ENCODE measurements at regions not wholly inside any gene's neighbourhood (a gene's known extent, or its start where the extent isn't known, plus 50 kb on each side); places are given as distances from the start of the nearest gene placed in this dataset.

DNA sequence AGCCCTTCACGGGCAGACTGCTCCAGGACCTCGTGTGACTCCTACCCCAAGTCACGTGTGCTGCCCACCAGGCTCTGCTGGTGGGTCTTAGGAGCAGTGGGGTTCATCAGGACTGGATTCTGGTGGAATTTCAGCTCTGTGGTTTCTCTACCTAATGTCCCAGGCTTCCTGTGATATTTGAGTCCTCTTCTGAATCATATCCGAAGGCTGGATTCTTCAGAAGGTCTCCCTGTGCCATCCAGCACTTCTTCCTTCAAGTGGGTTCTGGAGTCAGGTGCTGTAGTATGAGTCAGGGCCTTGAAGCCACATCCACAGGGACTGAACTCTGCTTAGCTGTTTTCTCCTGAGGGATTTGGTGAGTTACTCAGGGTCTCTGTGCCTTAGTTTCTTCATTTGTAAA lies 850.2 kb upstream of the CELF4 start:
- no peaks in the 10 kb centered on the region for H3K36me3 ChIP-seq (ENCODE audit: insufficient read depth, low read length)
- H3K4me1 ChIP-seq (ENCODE audit: insufficient read depth, low read length): no peaks in the 10 kb centered on the region
- H3K9ac ChIP-seq (ENCODE audit: low read length): no peak overlapping the region
- DNase-seq (ENCODE audit: low read depth) (no peak), FAIRE-seq (no peak)
- H3K4me3 Mint-ChIP-seq (ENCODE audit: unreplicated experiment): no peak overlapping the region
- TF ChIP-seq, protein P1, sequence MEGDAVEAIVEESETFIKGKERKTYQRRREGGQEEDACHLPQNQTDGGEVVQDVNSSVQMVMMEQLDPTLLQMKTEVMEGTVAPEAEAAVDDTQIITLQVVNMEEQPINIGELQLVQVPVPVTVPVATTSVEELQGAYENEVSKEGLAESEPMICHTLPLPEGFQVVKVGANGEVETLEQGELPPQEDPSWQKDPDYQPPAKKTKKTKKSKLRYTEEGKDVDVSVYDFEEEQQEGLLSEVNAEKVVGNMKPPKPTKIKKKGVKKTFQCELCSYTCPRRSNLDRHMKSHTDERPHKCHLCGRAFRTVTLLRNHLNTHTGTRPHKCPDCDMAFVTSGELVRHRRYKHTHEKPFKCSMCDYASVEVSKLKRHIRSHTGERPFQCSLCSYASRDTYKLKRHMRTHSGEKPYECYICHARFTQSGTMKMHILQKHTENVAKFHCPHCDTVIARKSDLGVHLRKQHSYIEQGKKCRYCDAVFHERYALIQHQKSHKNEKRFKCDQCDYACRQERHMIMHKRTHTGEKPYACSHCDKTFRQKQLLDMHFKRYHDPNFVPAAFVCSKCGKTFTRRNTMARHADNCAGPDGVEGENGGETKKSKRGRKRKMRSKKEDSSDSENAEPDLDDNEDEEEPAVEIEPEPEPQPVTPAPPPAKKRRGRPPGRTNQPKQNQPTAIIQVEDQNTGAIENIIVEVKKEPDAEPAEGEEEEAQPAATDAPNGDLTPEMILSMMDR (IDR thresholded peaks at IDR 0.05; ENCODE audit: insufficient read depth, low read depth, low read length): no peak
- no peak for TF ChIP-seq EZH2 (IDR thresholded peaks at IDR 0.05; ENCODE audit: insufficient read depth, low read length)
- H3K27me3 ChIP-seq (ENCODE audit: insufficient read depth, low read length): no peaks in the 10 kb centered on the region
- no peaks in the 10 kb centered on the region for H3K36me3 Mint-ChIP-seq (ENCODE audit: low read depth, unreplicated experiment)
- H3K27ac Mint-ChIP-seq (ENCODE audit: unreplicated experiment): no peak overlapping the region
- no peaks in the 10 kb centered on the region for H3K27me3 Mint-ChIP-seq (ENCODE audit: low read depth, unreplicated experiment)
- H3K27ac ChIP-seq (ENCODE audit: low read depth, low read length): no peak overlapping the region
- no peaks in the 10 kb centered on the region for H4K20me1 ChIP-seq (ENCODE audit: insufficient read depth, low read length)
- no peak overlapping the region for H3K4me2 ChIP-seq (ENCODE audit: low read length)
- H3K4me3 ChIP-seq (ENCODE audit: insufficient read depth, low read depth, low read length): no peak overlapping the region
- H3K4me1 Mint-ChIP-seq (ENCODE audit: low read depth, unreplicated experiment): no peaks in the 10 kb centered on the region
- H3K9me3 ChIP-seq (ENCODE audit: insufficient read depth, low read depth, low read length): no peaks in the 10 kb centered on the region
- H3K9me3 Mint-ChIP-seq (ENCODE audit: unreplicated experiment): no peaks in the 10 kb centered on the region
- H2AFZ ChIP-seq (ENCODE audit: low read depth, low read length): no peak overlapping the region
- H3K79me2 ChIP-seq (ENCODE audit: insufficient read depth, low read length): no peaks in the 10 kb centered on the region

DNA sequence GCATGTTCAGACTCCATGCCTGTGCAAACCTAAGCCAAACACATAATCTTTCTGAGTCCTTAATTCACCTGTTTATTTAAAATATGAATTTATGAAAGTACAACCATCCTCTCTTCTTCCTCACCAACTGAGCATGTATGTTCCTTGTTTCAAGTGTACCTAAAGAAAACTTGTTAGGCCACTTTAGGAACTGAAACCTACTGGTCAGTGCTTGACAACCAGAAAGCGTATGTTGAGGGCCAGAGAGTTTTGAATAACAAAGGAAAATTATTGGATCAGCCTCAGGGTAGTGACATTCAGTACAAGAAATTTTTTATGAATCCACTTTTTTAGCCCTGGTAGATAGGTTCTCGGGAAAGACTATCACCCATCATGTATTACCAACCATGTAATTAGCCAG lies 847.6 kb upstream of the CELF4 start:
- TF ChIP-seq, protein P1 (IDR thresholded peaks at IDR 0.05; ENCODE audit: insufficient read depth, low read depth, low read length): no peak
- TF ChIP-seq EZH2 (IDR thresholded peaks at IDR 0.05; ENCODE audit: insufficient read depth, low read length): no peak
- Histone ChIP-seq H3K79me2 (ENCODE audit: insufficient read depth, low read length) (no peaks in the 10 kb centered on the region), H3K27ac (ENCODE audit: low read depth, low read length) (no peak overlapping the region), H3K4me3 (ENCODE audit: insufficient read depth, low read depth, low read length) (no peak overlapping the region), H4K20me1 (ENCODE audit: insufficient read depth, low read length) (no peaks in the 10 kb centered on the region), H3K9me3 (ENCODE audit: insufficient read depth, low read depth, low read length) (peaks cover 3% of the 10 kb centered on the region), H3K4me2 (ENCODE audit: low read length) (no peak overlapping the region), H3K9ac (ENCODE audit: low read length) (no peak overlapping the region), H3K36me3 (ENCODE audit: insufficient read depth, low read length) (no peaks in the 10 kb centered on the region), H2AFZ (ENCODE audit: low read depth, low read length) (no peak overlapping the region), H3K4me1 (ENCODE audit: insufficient read depth, low read length) (no peaks in the 10 kb centered on the region), H3K27me3 (ENCODE audit: insufficient read depth, low read length) (no peaks in the 10 kb centered on the region)
- no peak overlapping the region for H3K27ac Mint-ChIP-seq (ENCODE audit: unreplicated experiment)
- H3K9me3 Mint-ChIP-seq (ENCODE audit: unreplicated experiment): peaks cover 3% of the 10 kb centered on the region
- H3K36me3 Mint-ChIP-seq (ENCODE audit: low read depth, unreplicated experiment): no peaks in the 10 kb centered on the region
- no peak for DNase-seq (ENCODE audit: low read depth)
- no peak for FAIRE-seq
- H3K4me3 Mint-ChIP-seq (ENCODE audit: unreplicated experiment): no peak overlapping the region
- H3K4me1 Mint-ChIP-seq (ENCODE audit: low read depth, unreplicated experiment): no peaks in the 10 kb centered on the region
- H3K27me3 Mint-ChIP-seq (ENCODE audit: low read depth, unreplicated experiment): no peaks in the 10 kb centered on the region

DNA sequence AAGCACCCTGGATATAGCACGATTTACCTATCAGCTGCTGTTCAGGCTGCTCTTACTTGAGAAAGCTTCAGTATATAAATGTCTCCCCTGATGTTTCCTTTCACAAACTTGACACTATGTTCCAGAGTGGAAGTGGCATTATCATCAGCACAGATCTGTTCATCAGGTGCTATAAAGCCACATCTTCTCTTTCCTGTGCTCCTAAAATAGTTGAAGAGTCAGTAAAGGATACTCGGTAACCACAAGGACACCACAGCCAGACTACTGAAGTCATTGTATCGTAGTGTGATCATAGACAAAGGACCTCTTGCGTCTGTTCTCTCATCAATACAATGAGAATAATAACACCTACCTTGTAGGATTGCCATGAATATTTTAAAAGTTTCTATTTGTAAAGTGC lies 841.0 kb upstream of the CELF4 start:
- H3K4me3 Mint-ChIP-seq (ENCODE audit: unreplicated experiment): no peak overlapping the region
- no peak for TF ChIP-seq EZH2 (IDR thresholded peaks at IDR 0.05; ENCODE audit: insufficient read depth, low read length)
- TF ChIP-seq, protein P1 (IDR thresholded peaks at IDR 0.05; ENCODE audit: insufficient read depth, low read depth, low read length): no peak
- FAIRE-seq: no peak

More for the DNA sequence above, 841.0 kb upstream of the CELF4 start:
- Histone ChIP-seq H3K27ac (ENCODE audit: low read depth, low read length) (no peak overlapping the region), H3K4me2 (ENCODE audit: low read length) (no peak overlapping the region), H3K9me3 (ENCODE audit: insufficient read depth, low read depth, low read length) (peaks cover 3% of the 10 kb centered on the region), H3K36me3 (ENCODE audit: insufficient read depth, low read length) (no peaks in the 10 kb centered on the region), H3K27me3 (ENCODE audit: insufficient read depth, low read length) (no peaks in the 10 kb centered on the region), H3K4me1 (ENCODE audit: insufficient read depth, low read length) (no peaks in the 10 kb centered on the region), H3K79me2 (ENCODE audit: insufficient read depth, low read length) (no peaks in the 10 kb centered on the region), H3K4me3 (ENCODE audit: insufficient read depth, low read depth, low read length) (no peak overlapping the region), H2AFZ (ENCODE audit: low read depth, low read length) (no peak overlapping the region), H4K20me1 (ENCODE audit: insufficient read depth, low read length) (no peaks in the 10 kb centered on the region), H3K9ac (ENCODE audit: low read length) (no peak overlapping the region)
- Mint-ChIP-seq H3K27ac (ENCODE audit: unreplicated experiment) (no peak overlapping the region), H3K36me3 (ENCODE audit: low read depth, unreplicated experiment) (no peaks in the 10 kb centered on the region), H3K4me1 (ENCODE audit: low read depth, unreplicated experiment) (no peaks in the 10 kb centered on the region), H3K9me3 (ENCODE audit: unreplicated experiment) (peaks cover 5% of the 10 kb centered on the region), H3K27me3 (ENCODE audit: low read depth, unreplicated experiment) (no peaks in the 10 kb centered on the region)
- DNase-seq (ENCODE audit: low read depth): no peak
